UCSD-AML1 (cell line): ENCODE measurements at regions not wholly inside any gene's neighbourhood (a gene's known extent, or its start where the extent isn't known, plus 50 kb on each side); places are given as distances from the start of the nearest gene placed in this dataset.

Experiments used
- DNase-seq: peaks from one replicate; lab custom pipeline; 2025; ENCODE audit not compliant: unreplicated experiment; lab: John Stamatoyannopoulos, UW

- DNase-seq, result no peak
These were observed 135.4 kb downstream of the ADAMTS15 start for GRCh38 chr11:130583801-130584211.

DNA sequence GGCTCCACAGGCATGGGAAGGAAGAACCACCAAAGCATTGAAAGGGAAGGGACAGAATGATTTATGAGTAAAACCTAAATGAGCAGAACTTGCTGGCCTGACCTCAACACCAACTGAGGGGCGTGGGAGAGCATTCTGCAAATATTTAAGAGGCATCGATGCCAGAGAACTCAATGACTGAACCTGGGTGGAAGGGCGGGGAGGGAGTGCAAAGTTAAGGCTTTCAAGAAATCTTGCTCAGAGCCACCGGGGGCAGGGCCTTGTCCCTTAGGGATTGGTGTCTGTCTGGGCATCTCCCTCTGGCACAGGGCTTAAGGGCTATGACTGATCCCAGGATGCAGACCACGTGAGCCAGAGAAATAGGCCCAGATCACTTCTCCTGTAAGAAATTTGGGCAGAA lies 137.1 kb downstream of the ADAMTS15 start:
- DNase-seq, result no peak

GRCh38 chr11:130587658-130588057 lies 139.2 kb downstream of the ADAMTS15 start:
- no peak for DNase-seq

DNA sequence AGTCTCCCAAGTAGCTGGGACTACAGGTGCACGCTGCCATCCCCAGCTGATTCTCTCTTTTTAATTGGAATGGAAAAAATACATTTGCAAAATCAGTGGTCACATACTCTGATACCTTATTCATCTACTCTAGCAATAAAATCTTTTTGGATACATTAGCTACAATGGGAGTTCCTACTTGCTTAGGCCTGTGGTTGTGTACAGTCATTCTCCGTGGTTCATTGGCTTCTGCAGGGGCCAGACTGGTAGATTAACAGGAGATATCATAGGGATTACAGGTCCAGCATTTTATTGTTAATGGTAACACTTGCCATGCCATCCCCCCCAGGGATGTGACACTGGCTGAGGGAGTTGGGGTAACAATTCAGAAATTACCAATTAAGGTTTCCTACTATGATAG lies 140.0 kb downstream of the ADAMTS15 start:
- DNase-seq, result no peak

DNA sequence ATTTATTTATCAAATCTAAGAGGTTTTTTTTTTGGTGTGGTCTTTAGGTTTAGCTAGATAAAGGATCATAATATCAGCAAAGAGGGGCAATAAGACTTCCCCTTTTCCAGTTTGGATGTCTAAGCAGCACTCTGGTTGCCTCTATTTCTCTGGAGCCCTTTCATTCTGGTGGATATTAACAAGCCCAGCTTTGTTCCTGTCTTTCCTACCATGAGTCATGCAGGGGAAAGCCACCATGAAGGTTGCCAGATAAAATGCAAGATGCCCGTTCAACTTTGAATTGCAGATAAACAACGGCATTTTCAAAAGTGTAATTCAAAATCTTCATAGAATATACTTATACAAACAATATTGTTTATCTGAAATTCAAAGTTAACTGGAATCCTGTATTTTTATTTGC lies 143.6 kb downstream of the ADAMTS15 start:
- no peak for DNase-seq

DNA sequence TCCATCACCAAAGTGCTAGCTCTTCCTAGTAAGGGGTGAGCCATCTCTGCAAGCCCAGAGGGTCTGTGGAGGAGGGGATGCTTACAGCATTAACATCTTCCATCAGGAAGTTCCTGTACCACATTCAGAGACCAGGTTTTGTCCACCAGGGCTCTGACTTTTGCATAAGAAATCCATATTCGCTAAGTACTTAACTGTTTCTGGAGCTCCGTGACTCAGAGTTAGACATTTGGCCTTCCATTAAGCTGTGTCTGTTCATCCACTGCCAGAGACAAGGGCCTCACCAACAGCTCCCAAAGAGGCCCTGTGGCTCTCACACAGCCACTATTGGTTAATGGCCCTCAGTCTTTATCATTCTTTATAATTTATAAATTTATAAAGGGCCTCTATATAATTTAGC lies 144.6 kb downstream of the ADAMTS15 start:
- no peak for DNase-seq

DNA sequence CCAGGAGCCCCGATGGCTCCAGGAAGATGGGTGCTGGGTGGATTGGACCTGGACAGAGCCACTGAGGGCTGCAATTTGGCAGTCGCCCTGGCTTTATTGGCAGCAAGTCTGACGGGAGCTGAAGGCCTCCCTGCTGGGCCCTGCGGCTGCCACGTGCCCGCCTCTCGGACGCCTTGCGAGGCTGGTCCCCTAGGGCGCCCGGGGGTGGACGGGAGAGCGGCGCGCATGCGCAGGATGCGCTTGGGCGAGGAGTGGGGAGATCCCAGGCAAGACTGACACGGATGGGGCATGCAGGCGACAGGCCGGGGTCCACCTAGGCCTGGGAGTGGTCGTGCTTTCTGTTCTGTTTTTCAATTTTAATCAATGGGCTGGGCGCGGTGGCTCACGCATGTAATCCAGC lies 150.0 kb downstream of the ADAMTS15 start:
- no peak for DNase-seq

DNA sequence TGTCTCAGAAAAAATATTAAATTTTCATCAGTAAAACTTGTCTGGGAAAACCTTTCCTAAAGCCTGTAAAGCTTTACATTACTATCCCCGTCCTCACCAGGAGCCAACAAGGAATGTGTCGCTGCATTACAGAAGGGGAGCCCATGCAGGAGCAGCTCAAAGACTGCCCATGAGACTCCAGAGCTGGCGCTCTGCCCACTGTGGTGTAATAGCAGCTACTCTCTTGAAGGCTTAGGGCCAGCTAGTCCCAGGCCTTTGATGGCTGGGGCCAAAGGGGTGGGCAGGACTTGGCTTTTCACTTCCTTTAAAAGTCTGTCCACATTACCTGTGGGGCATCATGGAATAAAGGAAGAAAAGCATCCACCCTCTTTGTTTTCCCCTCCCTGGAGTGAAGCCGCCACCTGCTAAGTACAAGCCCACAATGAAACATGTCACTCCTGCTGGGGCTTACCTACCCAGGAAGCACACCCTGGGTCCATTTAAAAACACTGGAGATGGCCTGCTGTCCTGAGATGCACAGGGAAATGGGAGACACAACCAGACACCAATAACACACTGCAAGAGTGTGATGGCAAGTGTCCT lies 150.7 kb downstream of the ADAMTS15 start:
- DNase-seq, result no peak

- DNase-seq, result no peak
These were observed 151.7 kb downstream of the ADAMTS15 start for GRCh38 chr11:130600139-130600538.

GRCh38 chr11:130600616-130601015 lies 152.2 kb downstream of the ADAMTS15 start:
- DNase-seq, result no peak

DNA sequence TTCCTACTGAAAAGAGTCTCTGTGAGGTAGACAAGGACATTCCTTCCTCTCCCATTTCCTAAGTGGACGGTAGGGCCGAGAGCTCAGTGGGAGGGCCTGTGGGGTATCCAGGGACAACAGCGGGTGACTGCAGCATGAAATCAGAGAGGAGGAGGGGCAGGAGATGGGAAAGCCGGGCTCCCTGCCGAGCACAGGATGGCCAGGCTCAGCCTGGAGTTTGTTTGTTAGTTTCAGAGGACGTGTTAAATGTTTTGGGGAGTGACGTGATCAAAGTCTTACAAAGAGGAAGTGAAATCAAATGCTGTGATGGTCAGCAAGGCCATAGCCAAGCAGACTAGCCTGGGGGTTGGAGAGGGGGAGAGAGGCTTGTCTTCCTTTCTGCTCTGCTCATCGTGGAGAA lies 152.7 kb downstream of the ADAMTS15 start:
- no peak for DNase-seq

DNA sequence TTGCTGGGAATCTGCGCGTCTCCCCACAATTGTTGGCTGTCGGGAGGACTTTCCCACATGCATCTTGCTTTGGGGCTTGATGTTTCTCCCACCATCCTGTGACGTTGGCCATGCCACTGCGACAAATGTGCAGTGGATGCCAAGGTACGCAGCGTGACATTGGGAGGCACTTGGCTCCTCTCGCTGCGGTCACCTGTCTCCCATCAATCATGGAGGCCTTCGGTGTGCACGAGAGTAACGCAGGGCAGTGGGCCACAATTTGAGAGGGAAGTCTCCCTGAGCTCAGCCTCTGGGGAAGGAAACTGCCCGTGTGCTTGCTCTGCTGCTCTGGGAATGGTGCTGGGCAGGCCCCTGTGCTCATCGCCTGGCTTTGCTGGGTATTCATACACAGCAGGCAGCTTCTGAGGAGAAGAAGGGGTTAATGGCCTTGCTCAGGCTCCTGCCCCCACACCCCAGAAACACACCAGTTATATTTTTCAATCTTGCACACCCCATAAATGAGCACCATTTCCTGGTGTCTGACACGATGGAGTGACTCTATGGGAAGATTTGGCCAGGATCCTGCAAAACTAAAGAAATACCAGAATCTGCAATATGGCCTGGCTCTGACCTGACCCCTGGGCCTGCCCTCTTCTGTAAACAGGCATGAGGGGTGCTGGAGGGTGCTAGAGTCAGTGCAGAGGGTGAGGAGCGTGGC lies 153.5 kb downstream of the ADAMTS15 start:
- no peak for DNase-seq

DNA sequence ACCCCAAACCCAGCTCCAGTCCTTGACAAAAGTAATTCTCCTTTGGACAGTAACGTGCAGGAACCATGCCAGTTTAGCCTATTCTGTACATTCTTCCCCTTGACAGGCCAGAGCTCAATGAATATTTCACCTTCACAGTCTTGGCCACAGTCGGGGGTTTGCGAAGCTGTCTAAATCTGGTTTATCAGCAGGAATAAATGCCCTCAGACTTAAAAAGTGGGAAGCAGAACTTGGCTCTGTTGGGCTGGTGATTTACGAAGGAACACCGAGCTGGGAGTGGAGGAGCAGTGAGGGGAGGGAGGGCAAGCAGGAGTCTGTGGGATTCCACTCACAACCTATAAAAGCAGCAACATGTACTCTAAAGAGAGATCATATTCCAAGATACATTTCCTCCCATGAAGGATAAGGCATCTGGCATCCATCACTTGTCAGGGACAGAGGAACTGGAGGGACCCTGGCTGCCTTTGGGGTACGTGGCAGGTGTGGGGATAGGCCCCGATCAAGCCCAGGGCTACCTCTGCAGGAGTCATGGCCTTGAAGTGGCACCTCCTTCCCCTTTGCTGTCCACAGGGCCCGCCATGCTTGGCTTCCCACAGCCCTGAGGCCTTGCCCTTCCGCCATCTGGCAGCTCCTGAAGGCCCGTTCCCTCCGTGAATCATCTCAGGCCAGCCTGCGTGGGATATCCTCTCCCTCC lies 154.3 kb downstream of the ADAMTS15 start:
- no peak for DNase-seq

- DNase-seq, result no peak
These were observed 155.0 kb downstream of the ADAMTS15 start for GRCh38 chr11:130603335-130603906.

DNA sequence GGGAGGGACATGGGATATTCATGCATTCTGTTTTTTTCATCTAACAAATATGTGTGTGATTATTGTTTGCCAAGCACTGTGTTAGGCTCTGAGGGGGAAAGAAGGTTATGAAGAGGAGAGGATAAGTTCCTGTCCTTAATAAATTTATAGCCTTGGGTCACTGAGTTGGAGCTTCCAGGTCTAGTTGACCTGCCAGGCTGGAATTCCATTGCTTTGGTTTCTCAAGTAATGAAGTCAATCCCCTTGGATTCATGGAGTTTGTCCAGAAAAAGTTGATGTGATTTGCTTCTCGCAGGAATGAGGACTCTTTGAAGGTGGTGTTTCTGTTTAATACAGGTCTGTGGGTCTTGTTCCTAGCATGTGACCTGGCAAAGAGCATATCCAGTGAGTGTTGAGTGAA lies 156.2 kb downstream of the ADAMTS15 start:
- DNase-seq, result no peak

DNA sequence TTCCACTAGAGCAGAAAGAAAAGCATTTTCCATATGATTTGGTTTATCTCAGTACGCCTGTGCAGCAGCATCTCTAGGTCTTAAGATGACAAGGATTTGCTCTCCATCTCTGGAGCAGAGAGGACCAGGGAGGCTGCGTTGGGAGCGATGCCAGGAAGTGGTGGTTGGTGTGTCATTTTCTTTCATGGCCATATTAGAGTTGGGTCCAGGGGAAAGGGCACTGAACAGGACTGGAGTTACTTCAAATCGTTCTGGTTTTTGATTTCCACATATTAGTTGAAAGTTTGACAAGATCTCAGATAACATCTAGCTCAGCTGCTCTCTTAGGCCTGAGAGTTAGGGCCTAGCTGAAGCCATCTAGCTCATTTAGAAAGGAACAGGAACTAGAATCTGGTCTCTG lies 157.7 kb downstream of the ADAMTS15 start:
- no peak for DNase-seq

DNA sequence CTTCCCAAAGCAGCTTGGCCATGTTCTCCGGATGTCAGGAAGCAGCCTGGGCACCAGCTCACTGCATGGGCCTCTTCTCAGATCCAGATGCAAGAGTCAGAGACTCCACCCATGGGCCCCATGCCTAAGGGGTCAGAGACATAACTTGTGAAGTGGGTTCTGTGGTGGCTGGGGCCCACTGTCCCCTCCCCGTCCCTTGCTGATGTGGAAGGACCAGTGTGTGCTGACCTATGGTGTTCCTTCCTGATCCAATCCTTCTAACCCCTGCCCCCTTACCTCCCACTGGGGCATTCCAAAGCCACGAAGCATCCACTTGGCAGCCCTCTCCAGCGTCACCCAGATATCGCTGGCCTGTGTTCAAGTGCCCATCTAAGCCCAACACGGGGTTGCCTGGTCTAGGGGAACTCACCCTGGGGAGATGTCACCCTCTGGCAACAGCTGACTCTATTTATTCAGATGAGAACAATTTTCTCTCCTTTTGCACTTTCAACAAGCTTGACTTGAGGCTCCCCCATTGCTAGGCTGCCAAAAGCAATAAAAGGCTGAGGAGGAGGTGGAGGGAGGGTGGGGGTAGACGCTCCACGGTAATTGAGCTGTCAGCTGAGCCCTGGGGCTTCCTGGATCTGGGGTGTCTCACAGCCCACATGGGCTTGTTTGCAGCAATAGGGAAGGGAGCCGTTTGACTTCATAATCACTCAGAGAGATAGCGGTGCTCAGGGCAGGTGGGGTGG lies 158.5 kb downstream of the ADAMTS15 start:
- DNase-seq, result no peak

DNA sequence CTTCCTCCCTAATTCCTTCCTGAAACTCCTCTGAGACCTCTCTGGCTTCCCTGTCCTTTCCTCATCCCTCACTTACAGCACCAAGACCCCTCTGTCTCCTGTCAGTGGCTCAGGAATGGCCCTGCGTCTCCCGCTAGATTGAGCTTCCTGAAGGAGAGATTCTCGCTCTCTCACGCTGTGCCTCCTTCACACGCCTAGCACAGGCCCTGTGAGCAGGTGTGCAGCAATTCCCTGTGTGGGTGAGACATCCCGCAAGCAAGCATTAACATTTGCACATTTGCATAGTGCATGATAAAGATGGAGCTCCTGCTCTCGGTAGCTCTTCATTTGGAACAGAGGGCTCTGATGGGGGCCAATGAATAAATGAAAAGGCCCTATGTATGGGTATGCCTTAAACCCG lies 159.8 kb downstream of the ADAMTS15 start:
- DNase-seq, result no peak

DNA sequence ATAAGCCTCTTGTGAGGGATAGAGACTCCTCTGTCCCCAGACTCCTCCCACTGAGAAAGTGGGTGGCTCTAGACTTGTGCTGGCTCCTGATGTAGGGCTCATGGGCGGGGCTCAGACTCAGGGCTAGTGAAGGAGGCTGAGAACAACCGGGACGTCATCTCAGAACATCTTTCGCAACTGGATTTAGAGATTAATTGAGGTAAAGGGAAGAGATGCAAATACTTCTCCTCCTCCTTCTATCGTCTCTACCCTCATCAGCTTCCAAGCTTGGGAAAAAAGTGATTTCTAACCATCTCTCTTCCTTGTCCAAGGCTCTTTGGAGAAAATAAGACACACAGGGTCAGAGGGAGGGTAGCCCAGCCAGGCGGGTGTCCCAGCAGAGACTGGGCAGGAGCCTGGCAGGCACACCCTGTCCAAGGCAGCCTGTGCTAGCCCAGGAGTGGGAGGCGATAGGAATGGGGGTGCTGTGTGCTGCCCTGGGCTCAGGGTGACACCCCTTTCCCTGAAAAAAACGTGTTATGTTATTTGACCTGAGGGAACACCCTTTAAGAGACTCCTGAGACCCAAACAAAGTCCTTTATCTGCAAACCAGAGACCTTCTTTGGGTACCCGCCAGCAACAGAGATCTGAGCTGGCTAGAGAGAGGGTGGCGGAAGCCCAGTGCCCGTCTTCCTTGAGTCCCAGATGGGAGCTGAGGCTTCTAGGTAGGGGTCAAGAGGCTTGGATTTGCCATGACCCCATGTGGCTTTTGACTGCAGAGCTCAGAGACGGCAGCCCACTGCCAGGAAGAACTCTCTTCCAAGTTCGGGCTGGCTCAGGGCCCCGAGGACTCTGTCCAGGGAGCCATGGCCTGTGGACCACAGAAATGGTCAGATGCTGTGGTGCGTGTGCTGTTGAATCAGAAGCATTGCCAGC lies 160.9 kb downstream of the ADAMTS15 start:
- DNase-seq, result no peak

- no peak for DNase-seq
These were observed 163.4 kb downstream of the ADAMTS15 start for GRCh38 chr11:130611791-130612251.
